ENCODE measurements at regions not wholly inside any gene's neighbourhood (a gene's known extent, or its start where the extent isn't known, plus 50 kb on each side); places are given as distances from the start of the nearest gene placed in this dataset.

DNA sequence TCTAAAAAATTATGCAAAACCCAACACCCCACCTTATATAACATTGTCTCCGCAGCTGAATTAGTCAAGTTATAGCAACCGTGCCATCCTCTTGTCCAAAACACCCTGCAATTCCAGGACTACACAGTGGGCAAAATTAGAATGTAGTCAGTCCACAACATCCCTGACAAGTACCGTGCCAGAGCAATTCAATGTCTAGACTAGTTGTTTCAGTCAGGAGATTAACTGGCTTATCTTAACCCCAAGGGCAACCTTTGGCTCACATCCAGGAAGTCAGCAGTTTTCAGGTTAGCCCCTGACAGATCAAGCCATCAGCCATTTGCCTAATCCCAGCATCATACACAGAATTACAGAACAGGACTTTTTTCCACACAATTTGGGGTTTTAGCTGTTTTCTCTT is 240.8 kb upstream of the TMEM161B start:
- TF ChIP-seq CTCF (IDR thresholded peaks at IDR 0.05) (no peak), POLR2A (IDR thresholded peaks at IDR 0.05) (no peak)

All from breast epithelium (tissue), 3 donors.